ENCODE measurements at regions not wholly inside any gene's neighbourhood (a gene's known extent, or its start where the extent isn't known, plus 50 kb on each side); places are given as distances from the start of the nearest gene placed in this dataset.
A peak's percentile ranks its signal among the peaks of the same experiment; 100 is the strongest.

DNA sequence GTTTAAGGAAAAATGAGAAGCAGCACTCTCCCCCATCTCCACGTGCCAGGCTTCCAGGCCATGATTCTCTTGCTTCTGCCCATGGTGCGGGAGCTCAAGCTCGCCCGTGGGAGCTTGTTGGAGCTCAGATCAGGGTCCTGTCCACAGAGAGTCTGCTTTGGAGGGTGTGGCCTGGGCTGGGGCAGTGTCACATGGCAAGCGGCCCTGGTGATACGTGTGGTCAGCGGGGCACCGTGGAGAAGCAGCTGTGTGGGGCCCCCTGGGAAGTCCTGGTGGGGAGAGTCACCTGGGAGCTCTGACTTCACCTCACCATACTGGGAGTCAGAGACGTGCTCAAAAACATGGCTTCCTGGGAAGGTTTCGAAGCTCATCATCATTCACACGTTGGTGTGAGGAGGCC is 275.3 kb downstream of the GADD45G start:
- no peaks in the 10 kb centered on the region for H3K36me3 Mint-ChIP-seq (ENCODE audit: unreplicated experiment)
- TF ChIP-seq, protein P1, sequence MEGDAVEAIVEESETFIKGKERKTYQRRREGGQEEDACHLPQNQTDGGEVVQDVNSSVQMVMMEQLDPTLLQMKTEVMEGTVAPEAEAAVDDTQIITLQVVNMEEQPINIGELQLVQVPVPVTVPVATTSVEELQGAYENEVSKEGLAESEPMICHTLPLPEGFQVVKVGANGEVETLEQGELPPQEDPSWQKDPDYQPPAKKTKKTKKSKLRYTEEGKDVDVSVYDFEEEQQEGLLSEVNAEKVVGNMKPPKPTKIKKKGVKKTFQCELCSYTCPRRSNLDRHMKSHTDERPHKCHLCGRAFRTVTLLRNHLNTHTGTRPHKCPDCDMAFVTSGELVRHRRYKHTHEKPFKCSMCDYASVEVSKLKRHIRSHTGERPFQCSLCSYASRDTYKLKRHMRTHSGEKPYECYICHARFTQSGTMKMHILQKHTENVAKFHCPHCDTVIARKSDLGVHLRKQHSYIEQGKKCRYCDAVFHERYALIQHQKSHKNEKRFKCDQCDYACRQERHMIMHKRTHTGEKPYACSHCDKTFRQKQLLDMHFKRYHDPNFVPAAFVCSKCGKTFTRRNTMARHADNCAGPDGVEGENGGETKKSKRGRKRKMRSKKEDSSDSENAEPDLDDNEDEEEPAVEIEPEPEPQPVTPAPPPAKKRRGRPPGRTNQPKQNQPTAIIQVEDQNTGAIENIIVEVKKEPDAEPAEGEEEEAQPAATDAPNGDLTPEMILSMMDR (IDR thresholded peaks at IDR 0.05): no peak
- no peak overlapping the region for H3K27ac Mint-ChIP-seq (ENCODE audit: unreplicated experiment)
- H3K27me3 Mint-ChIP-seq (ENCODE audit: unreplicated experiment): no peaks in the 10 kb centered on the region
- peak; percentile 73 for DNase-seq (ENCODE audit: extremely low spot score, unreplicated experiment)
- no peaks in the 10 kb centered on the region for H3K9me3 Mint-ChIP-seq (ENCODE audit: unreplicated experiment)
- H3K4me3 Mint-ChIP-seq (ENCODE audit: unreplicated experiment): no peak overlapping the region
- H3K4me1 Mint-ChIP-seq (ENCODE audit: unreplicated experiment): peaks cover 15% of the 10 kb centered on the region

DNA sequence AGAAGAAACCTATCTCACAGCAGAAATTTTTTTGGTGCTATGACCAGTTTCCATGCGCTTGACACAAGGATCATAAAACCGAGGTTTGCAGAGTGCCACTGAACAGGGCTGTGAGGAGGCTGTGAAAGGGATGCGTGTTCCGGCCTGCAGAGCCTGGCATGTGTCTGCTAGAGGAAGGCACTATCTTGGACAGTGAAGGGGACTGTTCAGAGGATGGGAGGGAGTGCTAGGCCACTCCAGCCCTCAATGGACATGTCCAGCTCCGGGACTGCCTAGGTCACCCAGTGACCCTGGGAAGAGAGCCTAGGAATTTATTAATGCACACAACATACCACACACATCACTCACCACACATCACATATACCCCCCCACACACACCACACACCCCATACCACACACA is 275.9 kb downstream of the GADD45G start:
- H3K27ac Mint-ChIP-seq (ENCODE audit: unreplicated experiment): no peak overlapping the region
- DNase-seq (ENCODE audit: extremely low spot score, unreplicated experiment): peak; percentile 54
- H3K4me1 Mint-ChIP-seq (ENCODE audit: unreplicated experiment): peaks cover 10% of the 10 kb centered on the region
- no peaks in the 10 kb centered on the region for H3K36me3 Mint-ChIP-seq (ENCODE audit: unreplicated experiment)
- no peak overlapping the region for H3K4me3 Mint-ChIP-seq (ENCODE audit: unreplicated experiment)
- TF ChIP-seq, protein P1 (IDR thresholded peaks at IDR 0.05): no peak
- no peaks in the 10 kb centered on the region for H3K27me3 Mint-ChIP-seq (ENCODE audit: unreplicated experiment)
- H3K9me3 Mint-ChIP-seq (ENCODE audit: unreplicated experiment): no peaks in the 10 kb centered on the region

DNA sequence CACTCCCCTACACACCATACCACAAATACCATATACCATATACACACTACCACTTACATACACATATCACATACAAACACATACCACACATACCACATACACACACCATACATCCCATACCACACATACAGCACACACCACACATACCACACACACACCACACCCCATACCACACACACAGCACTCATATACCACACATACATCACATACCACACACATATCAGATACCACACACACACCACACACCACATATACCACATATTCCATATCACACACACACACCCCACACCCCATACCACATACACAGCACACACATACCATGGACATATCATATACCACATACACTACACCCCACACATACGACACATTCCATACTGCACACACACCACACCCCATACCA is 276.6 kb downstream of the GADD45G start:
- Mint-ChIP-seq H3K27me3 (ENCODE audit: unreplicated experiment) (no peaks in the 10 kb centered on the region), H3K4me1 (ENCODE audit: unreplicated experiment) (peaks cover 9% of the 10 kb centered on the region), H3K9me3 (ENCODE audit: unreplicated experiment) (no peaks in the 10 kb centered on the region), H3K36me3 (ENCODE audit: unreplicated experiment) (no peaks in the 10 kb centered on the region), H3K27ac (ENCODE audit: unreplicated experiment) (no peak overlapping the region), H3K4me3 (ENCODE audit: unreplicated experiment) (no peak overlapping the region)
- TF ChIP-seq, protein P1 (IDR thresholded peaks at IDR 0.05): no peak
- peak; percentile 13 for DNase-seq (ENCODE audit: extremely low spot score, unreplicated experiment)

DNA sequence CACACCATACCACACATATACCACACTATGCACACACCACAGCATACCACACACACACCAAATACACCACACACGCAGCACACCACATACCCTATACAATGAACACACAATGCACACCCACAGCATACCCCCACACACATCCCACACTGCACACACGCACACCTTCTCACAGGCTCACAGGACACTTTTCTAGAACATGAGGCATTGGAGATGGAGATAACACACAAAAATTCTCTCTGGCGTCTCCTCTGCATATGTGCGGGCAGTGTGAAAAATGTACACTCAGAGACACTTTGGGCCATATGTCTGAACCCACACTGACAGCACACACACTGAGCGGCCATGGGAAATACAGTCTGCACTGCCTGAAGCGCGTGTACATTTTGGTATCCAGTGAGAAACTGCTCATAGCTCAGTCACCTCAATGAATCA is 278.1 kb downstream of the GADD45G start:
- Mint-ChIP-seq H3K9me3 (ENCODE audit: unreplicated experiment) (no peaks in the 10 kb centered on the region), H3K4me3 (ENCODE audit: unreplicated experiment) (no peak overlapping the region), H3K27ac (ENCODE audit: unreplicated experiment) (no peak overlapping the region), H3K4me1 (ENCODE audit: unreplicated experiment) (peaks cover 9% of the 10 kb centered on the region), H3K27me3 (ENCODE audit: unreplicated experiment) (no peaks in the 10 kb centered on the region), H3K36me3 (ENCODE audit: unreplicated experiment) (no peaks in the 10 kb centered on the region)
- DNase-seq (ENCODE audit: extremely low spot score, unreplicated experiment): peak; percentile 51
- TF ChIP-seq, protein P1 (IDR thresholded peaks at IDR 0.05): no peak

DNA sequence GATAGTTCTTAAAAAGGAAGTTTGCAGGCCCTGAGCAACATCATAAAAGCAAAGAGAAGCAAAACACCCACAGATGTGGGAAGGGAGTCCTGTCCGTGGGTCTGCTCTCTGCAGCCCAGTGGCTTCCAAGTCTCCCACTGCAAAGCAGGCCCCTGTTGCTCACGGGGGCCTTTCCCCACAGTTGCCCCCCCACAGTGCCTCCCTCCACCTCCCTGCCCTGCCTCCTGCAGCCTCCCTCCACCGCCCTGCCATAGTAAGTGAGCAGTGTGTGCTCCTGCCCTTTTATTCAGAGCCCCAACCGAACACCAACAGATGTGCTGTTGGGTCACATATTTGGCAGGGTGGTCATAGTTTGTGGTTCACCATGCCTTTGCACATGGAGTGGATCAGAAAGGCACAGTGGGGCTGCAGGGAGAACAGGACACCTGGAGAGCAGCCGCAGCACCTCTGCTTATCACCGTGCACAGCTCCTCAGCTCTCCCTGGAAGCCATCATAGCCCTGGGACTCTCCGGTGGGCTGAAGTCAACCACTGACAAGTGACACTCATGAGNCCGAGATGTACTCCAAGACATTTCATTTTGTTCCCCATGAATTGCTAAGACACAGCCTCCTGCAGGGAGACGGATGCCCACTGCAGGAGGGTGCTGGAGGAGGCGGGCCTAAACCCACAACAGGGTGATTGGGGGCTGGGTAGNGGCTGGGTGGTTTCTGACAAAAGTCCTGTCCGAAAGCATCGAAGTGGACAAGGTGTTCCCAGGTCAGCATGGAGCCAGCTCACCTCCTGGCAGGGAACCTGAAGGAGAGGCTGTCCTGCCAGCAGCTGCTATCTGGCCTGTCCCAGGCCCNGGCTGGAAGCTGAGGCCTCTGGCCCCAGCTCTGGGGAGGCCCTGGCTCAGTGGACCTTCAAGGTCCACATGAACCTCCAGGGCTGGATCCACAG is 278.9 kb downstream of the GADD45G start:
- no peaks in the 10 kb centered on the region for H3K9me3 Mint-ChIP-seq (ENCODE audit: unreplicated experiment)
- H3K27ac Mint-ChIP-seq (ENCODE audit: unreplicated experiment): no peak overlapping the region
- H3K4me3 Mint-ChIP-seq (ENCODE audit: unreplicated experiment): no peak overlapping the region
- DNase-seq (ENCODE audit: extremely low spot score, unreplicated experiment): peak; percentile 80
- TF ChIP-seq, protein P1 (IDR thresholded peaks at IDR 0.05): no peak
- no peaks in the 10 kb centered on the region for H3K36me3 Mint-ChIP-seq (ENCODE audit: unreplicated experiment)
- no peaks in the 10 kb centered on the region for H3K27me3 Mint-ChIP-seq (ENCODE audit: unreplicated experiment)
- H3K4me1 Mint-ChIP-seq (ENCODE audit: unreplicated experiment): peaks cover 5% of the 10 kb centered on the region
